H1 (cell line): ENCODE measurements at regions not wholly inside any gene's neighbourhood (a gene's known extent, or its start where the extent isn't known, plus 50 kb on each side); places are given as distances from the start of the nearest gene placed in this dataset.

ENCODE experiments used
- CTCF ChIA-PET: fragments of 300-600 bp; sonication (Branson Sonifier 250); formaldehyde crosslinking; loops from one replicate; lab custom pipeline; 2021; ENCODE audit not compliant: partially characterized antibody; lab: Charles Lee
- POLR2A ChIA-PET: fragments of 300-600 bp; sonication (Branson Sonifier 250); formaldehyde crosslinking; loops from one replicate; lab custom pipeline; 2021; ENCODE audit warnings: inconsistent platforms; ENCODE audit not compliant: partially characterized antibody; lab: Charles Lee
- DNase-seq, 2 experiments: peaks; one replicate each; pipeline versions ENCODE4 v3.0.0 to v3.0.0-alpha.2; 2010 to 2022; ENCODE audit warnings: low spot score in 2 of 2, low read depth in 1 of 2, mixed read lengths in 1 of 2
- FAIRE-seq: peaks from 2 replicates; lab custom pipeline; 2011; peaks lifted over from hg19 to GRCh38; lab: Jason Lieb, UNC
- H2AFZ ChIP-seq: 2 replicates; pipeline ENCODE4 v1.8.1; 2012; ENCODE audit warnings: low read length, inconsistent platforms
- H2AK5ac ChIP-seq: 2 replicates; pipeline ENCODE4 v1.6.1; 2013; ENCODE audit warnings: low read depth, low read length
- H2BK120ac ChIP-seq: replicated peaks from 2 replicates; pipeline ENCODE3; 2013; ENCODE audit warnings: low read depth, low read length, inconsistent platforms
- H2BK12ac ChIP-seq: 2 replicates; pipeline ENCODE4 v1.6.1; 2013; ENCODE audit warnings: low read depth, low read length
- H2BK15ac ChIP-seq: 2 replicates; pipeline ENCODE4 v1.6.1; 2013; ENCODE audit warnings: low read length
- H2BK20ac ChIP-seq: 2 replicates; pipeline ENCODE4 v1.6.1; 2013; ENCODE audit warnings: low read length
- H2BK5ac ChIP-seq: 2 replicates; pipeline ENCODE4 v1.6.1; 2013; ENCODE audit warnings: low read depth, low read length
- H3K14ac ChIP-seq: 2 replicates; pipeline ENCODE4 v1.6.1; 2013; ENCODE audit warnings: inconsistent platforms; ENCODE audit not compliant: insufficient read length
- H3K18ac ChIP-seq: 2 replicates; pipeline ENCODE4 v1.6.1; 2013; ENCODE audit warnings: low read length; ENCODE audit errors: extremely low read depth
- H3K23ac ChIP-seq: 2 replicates; pipeline ENCODE4 v1.6.1; 2013; ENCODE audit warnings: inconsistent platforms; ENCODE audit not compliant: insufficient read length
- H3K23me2 ChIP-seq: 2 replicates; pipeline ENCODE4 v1.6.1; 2013; ENCODE audit warnings: low read depth, low read length
- H3K27ac ChIP-seq: 2 replicates; pipeline ENCODE4 v1.6.1; 2011; ENCODE audit warnings: low read depth, low read length, inconsistent platforms
- H3K27me3 ChIP-seq, 4 experiments: replicated peaks in 1 of 4; 1 replicate in 1 of 4; 2 replicates in 3 of 4; pipeline versions ENCODE4 v1.6.1 to v1.8.1; 2011 to 2013; ENCODE audit warnings: low read length in 3 of 4, mild to moderate bottlenecking in 3 of 4, inconsistent platforms in 2 of 4, mixed read lengths in 2 of 4, moderate library complexity in 1 of 4; ENCODE audit not compliant: control insufficient read depth in 3 of 4, insufficient read depth in 3 of 4; ENCODE audit errors: extremely low read depth in 1 of 4
- H3K36me3 ChIP-seq, 4 experiments: 2 replicates each; pipeline versions ENCODE4 v1.6.1 to v1.8.1; 2011 to 2013; ENCODE audit warnings: mild to moderate bottlenecking in 4 of 4, low read length in 3 of 4, moderate library complexity in 2 of 4, control low read depth in 1 of 4, inconsistent platforms in 1 of 4; ENCODE audit not compliant: insufficient read depth in 4 of 4, control insufficient read depth in 2 of 4
- H3K4ac ChIP-seq: replicated peaks from 2 replicates; pipeline ENCODE3; 2013; ENCODE audit warnings: low read length, low read depth, mixed read lengths, inconsistent platforms; ENCODE audit not compliant: insufficient read length
- H3K4me1 ChIP-seq, 4 experiments: replicated peaks in 1 of 4; 1 replicate in 1 of 4; 2 replicates in 3 of 4; pipeline versions ENCODE4 v1.6.1 to v1.8.1; 2011 to 2013; ENCODE audit warnings: low read length in 3 of 4, inconsistent platforms in 2 of 4, mixed read lengths in 1 of 4; ENCODE audit not compliant: insufficient read depth in 4 of 4, control insufficient read depth in 3 of 4
- H3K4me2 ChIP-seq, 2 experiments: 2 replicates each; pipeline versions ENCODE4 v1.6.1 to v1.8.1; 2011 to 2013; ENCODE audit warnings: low read depth in 2 of 2, low read length in 2 of 2, control low read depth in 1 of 2, inconsistent platforms in 1 of 2, mild to moderate bottlenecking in 1 of 2; ENCODE audit not compliant: insufficient read depth in 1 of 2
- H3K4me3 ChIP-seq, 4 experiments: fragments of 200-600, 300-600 bp in 1 of 4; sonication (generic), shearing (Covaris generic), sonication (Bioruptor Twin) in 1 of 4; 2 replicates each; pipeline versions ENCODE4 v1.5.1 to v1.8.1; 2011 to 2016; ENCODE audit warnings: low read length in 4 of 4, low read depth in 3 of 4, control low read depth in 2 of 4, inconsistent platforms in 2 of 4, mild to moderate bottlenecking in 2 of 4, mixed read lengths in 1 of 4, moderate library complexity in 1 of 4; ENCODE audit not compliant: insufficient read depth in 2 of 4; ENCODE audit errors: extremely low read depth in 1 of 4
- H3K56ac ChIP-seq: replicated peaks from 2 replicates; pipeline ENCODE3; 2013; ENCODE audit warnings: low read depth, mild to moderate bottlenecking, mixed read lengths, low read length, inconsistent platforms; ENCODE audit not compliant: insufficient read length
- H3K79me1 ChIP-seq: 2 replicates; pipeline ENCODE4 v1.6.1; 2013; ENCODE audit warnings: low read depth, low read length, control low read depth
- H3K79me2 ChIP-seq, 2 experiments: 2 replicates each; pipeline versions ENCODE4 v1.6.1 to v1.8.1; 2012 to 2013; ENCODE audit warnings: low read length in 2 of 2, mild to moderate bottlenecking in 2 of 2, inconsistent platforms in 1 of 2; ENCODE audit not compliant: insufficient read depth in 2 of 2, control insufficient read depth in 1 of 2
- H3K9ac ChIP-seq, 4 experiments: replicated peaks in 1 of 4; 1 replicate in 1 of 4; 2 replicates in 3 of 4; pipeline versions ENCODE4 v1.6.1 to v1.8.1; 2011 to 2013; ENCODE audit warnings: low read depth in 3 of 4, low read length in 3 of 4, control low read depth in 2 of 4, mild to moderate bottlenecking in 2 of 4, moderate library complexity in 2 of 4, inconsistent platforms in 1 of 4; ENCODE audit errors: extremely low read depth in 1 of 4
- H3K9me3 ChIP-seq, 2 experiments: 2 replicates each; pipeline versions ENCODE4 v1.6.1 to v1.8.1; 2012 to 2013; ENCODE audit warnings: mild to moderate bottlenecking in 2 of 2, moderate library complexity in 2 of 2, control low read depth in 1 of 2, inconsistent platforms in 1 of 2, low read depth in 1 of 2, low read length in 1 of 2, mixed read lengths in 1 of 2; ENCODE audit not compliant: insufficient read depth in 2 of 2
- H4K20me1 ChIP-seq, 2 experiments: replicated peaks in 1 of 2; 2 replicates each; pipeline versions ENCODE3 to v1.8.1; 2011 to 2013; ENCODE audit warnings: inconsistent platforms in 2 of 2, low read length in 2 of 2, mild to moderate bottlenecking in 1 of 2; ENCODE audit not compliant: insufficient read depth in 2 of 2, control insufficient read depth in 1 of 2
- H4K5ac ChIP-seq: 2 replicates; pipeline ENCODE4 v1.6.1; 2013; ENCODE audit warnings: low read length, low read depth, mixed read lengths, inconsistent platforms; ENCODE audit not compliant: insufficient read length
- H4K8ac ChIP-seq: 2 replicates; pipeline ENCODE4 v1.8.0; 2013; ENCODE audit warnings: mild to moderate bottlenecking, moderate library complexity, low read length, inconsistent platforms; ENCODE audit not compliant: insufficient read depth; ENCODE audit errors: extremely low read depth
- H4K91ac ChIP-seq: replicated peaks from 2 replicates; pipeline ENCODE3; 2013; ENCODE audit warnings: low read length, mixed read lengths, inconsistent platforms; ENCODE audit not compliant: insufficient read length
- TAF7 ChIP-seq: optimal IDR thresholded peaks from 2 replicates; pipeline ENCODE3; 2011; ENCODE audit warnings: low read depth, mild to moderate bottlenecking, inconsistent platforms, low read length, moderate library complexity, borderline replicate concordance
- WGBS, 2 experiments: shearing (Covaris generic) in 1 of 2; methylation state at CpG; one replicate each; pipeline versions ENCODE4 v1.1.6 to v1.1.7; 2013 to 2015; ENCODE audit warnings: low lambda C conversion rate in 2 of 2, mixed read lengths in 2 of 2, inconsistent platforms in 1 of 2, low coverage in 1 of 2, missing lambda C conversion rate in 1 of 2; ENCODE audit not compliant: insufficient replicate concordance in 2 of 2, insufficient coverage in 1 of 2, insufficient read length in 1 of 2; ENCODE audit errors: extremely low coverage in 1 of 2, missing lambda C conversion rate in 1 of 2; 5-methylcytosine and 5-hydroxymethylcytosine counted together
- TF ChIP-seq, protein P1 (sequence below): IDR thresholded peaks from 2 replicates; pipeline ENCODE4 v1.6.1; 2012; ENCODE audit warnings: inconsistent platforms

DNA sequence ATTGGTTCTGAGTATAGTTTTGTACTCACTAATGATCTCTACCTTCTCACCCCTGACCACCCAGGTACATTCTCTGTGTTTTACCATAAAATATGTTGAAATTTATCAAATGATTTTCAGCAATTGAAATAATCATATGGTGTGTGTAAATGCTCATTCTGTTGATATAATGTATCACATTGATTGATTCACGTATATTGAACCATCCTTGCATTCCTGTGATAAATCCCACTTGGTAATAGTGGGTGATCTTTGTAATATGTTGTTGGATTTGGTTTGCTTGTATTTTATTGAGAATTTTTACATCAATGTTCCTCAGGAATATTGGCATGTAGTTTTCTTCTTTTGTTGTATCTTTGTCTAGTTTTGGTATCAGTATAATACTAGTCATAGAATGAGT, 1497.6 kb downstream of the OTOL1 start:
- no peak for DNase-seq
- H2BK15ac ChIP-seq: no peak overlapping the region
- H3K79me2 ChIP-seq: no peaks in the 10 kb centered on the region
- 0% methylated on average over 1 of the region's 1 CpG; no CpG with 5 or more reads in 1 of the 2 experiments for WGBS, 2 experiments
- no peaks in the 10 kb centered on the region for H3K9me3 ChIP-seq
- H2BK20ac ChIP-seq: no peak overlapping the region
- no peaks in the 10 kb centered on the region; a peak in 1 of 8 replicates for H3K36me3 ChIP-seq
- H3K9ac ChIP-seq: no peak overlapping the region
- H4K20me1 ChIP-seq: no peaks in the 10 kb centered on the region
- H4K5ac ChIP-seq: no peak overlapping the region
- TF ChIP-seq, protein P1, sequence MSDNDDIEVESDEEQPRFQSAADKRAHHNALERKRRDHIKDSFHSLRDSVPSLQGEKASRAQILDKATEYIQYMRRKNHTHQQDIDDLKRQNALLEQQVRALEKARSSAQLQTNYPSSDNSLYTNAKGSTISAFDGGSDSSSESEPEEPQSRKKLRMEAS: no peak
- TF ChIP-seq TAF7: no peak
- no peaks in the 10 kb centered on the region for H3K23me2 ChIP-seq
- H2BK120ac ChIP-seq: no peak overlapping the region
- H3K4me1 ChIP-seq: no peaks in the 10 kb centered on the region
- H2BK12ac ChIP-seq: no peak overlapping the region
- H3K27ac ChIP-seq: no peak overlapping the region
- H3K27me3 ChIP-seq: no peaks in the 10 kb centered on the region
- no peak overlapping the region for H3K23ac ChIP-seq
- no peak overlapping the region for H2BK5ac ChIP-seq
- no peak overlapping the region for H3K4ac ChIP-seq
- no peak overlapping the region for H2AFZ ChIP-seq
- H3K79me1 ChIP-seq: no peaks in the 10 kb centered on the region
- no peak overlapping the region for H3K4me3 ChIP-seq
- no peak overlapping the region for H4K91ac ChIP-seq
- no peak overlapping the region for H3K56ac ChIP-seq
- CTCF ChIA-PET: no interaction called here
- H2AK5ac ChIP-seq: no peak overlapping the region
- H3K14ac ChIP-seq: no peak overlapping the region
- no peak overlapping the region for H3K4me2 ChIP-seq
- H4K8ac ChIP-seq: no peak overlapping the region
- FAIRE-seq: no peak
- POLR2A ChIA-PET: no interaction called here
- H3K18ac ChIP-seq: no peak overlapping the region
